ENCODE measurements at regions not wholly inside any gene's neighbourhood (a gene's known extent, or its start where the extent isn't known, plus 50 kb on each side); places are given as distances from the start of the nearest gene placed in this dataset.

GRCh38 chr10:123515661-123516060, 150.5 kb upstream of the GPR26 start:
- FAIRE-seq (no peak), ATAC-seq (no peak), DNase-seq (ENCODE audit: low read depth in 1 of 2, low spot score in 1 of 2) (no peak)
- CTCF ChIA-PET: interaction anchor here (1.4 to 1.6 kb wide), 2 partner anchors 10 to 473 kb away, joined by 3 to 4 read pairs; no protein-coding TSS in a partner anchor
- Histone ChIP-seq H3K9me3 (no peaks in the 10 kb centered on the region), H3K4me2 (no peak overlapping the region), H3K27ac (no peak overlapping the region), H3K4me1 (no peaks in the 10 kb centered on the region), H3K4me3 (no peak overlapping the region)
- WGBS (ENCODE audit: missing lambda C conversion rate): 70% methylated on average over 6 of the region's 6 CpGs
- POLR2A ChIA-PET: no interaction called here
- TF ChIP-seq CBX2 (IDR thresholded peaks at IDR 0.05; ENCODE audit: borderline replicate concordance, low read depth) (no peak), NPAS2 (CRISPR knock-in tag; IDR thresholded peaks at IDR 0.05; ENCODE audit: borderline replicate concordance) (no peak), CEBPB (IDR thresholded peaks at IDR 0.05) (no peak), ZNF302 (CRISPR knock-in tag; IDR thresholded peaks at IDR 0.05) (no peak), JUN (IDR thresholded peaks at IDR 0.05) (no peak), RARB (CRISPR knock-in tag; IDR thresholded peaks at IDR 0.05) (no peak), EHF (CRISPR knock-in tag; IDR thresholded peaks at IDR 0.05) (no peak), ZFP36 (IDR thresholded peaks at IDR 0.05; ENCODE audit: borderline replicate concordance, partially characterized antibody) (no peak), EHMT2 (IDR thresholded peaks at IDR 0.05; ENCODE audit: low read depth) (no peak)
- TF ChIP-seq, protein P1, sequence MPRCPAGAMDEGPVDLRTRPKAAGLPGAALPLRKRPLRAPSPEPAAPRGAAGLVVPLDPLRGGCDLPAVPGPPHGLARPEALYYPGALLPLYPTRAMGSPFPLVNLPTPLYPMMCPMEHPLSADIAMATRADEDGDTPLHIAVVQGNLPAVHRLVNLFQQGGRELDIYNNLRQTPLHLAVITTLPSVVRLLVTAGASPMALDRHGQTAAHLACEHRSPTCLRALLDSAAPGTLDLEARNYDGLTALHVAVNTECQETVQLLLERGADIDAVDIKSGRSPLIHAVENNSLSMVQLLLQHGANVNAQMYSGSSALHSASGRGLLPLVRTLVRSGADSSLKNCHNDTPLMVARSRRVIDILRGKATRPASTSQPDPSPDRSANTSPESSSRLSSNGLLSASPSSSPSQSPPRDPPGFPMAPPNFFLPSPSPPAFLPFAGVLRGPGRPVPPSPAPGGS (IDR thresholded peaks at IDR 0.05): no peak
- TF ChIP-seq, protein P2, sequence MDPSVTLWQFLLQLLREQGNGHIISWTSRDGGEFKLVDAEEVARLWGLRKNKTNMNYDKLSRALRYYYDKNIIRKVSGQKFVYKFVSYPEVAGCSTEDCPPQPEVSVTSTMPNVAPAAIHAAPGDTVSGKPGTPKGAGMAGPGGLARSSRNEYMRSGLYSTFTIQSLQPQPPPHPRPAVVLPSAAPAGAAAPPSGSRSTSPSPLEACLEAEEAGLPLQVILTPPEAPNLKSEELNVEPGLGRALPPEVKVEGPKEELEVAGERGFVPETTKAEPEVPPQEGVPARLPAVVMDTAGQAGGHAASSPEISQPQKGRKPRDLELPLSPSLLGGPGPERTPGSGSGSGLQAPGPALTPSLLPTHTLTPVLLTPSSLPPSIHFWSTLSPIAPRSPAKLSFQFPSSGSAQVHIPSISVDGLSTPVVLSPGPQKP (IDR thresholded peaks at IDR 0.05; ENCODE audit: low read depth, low read length): no peak
- TF ChIP-seq, protein P3, sequence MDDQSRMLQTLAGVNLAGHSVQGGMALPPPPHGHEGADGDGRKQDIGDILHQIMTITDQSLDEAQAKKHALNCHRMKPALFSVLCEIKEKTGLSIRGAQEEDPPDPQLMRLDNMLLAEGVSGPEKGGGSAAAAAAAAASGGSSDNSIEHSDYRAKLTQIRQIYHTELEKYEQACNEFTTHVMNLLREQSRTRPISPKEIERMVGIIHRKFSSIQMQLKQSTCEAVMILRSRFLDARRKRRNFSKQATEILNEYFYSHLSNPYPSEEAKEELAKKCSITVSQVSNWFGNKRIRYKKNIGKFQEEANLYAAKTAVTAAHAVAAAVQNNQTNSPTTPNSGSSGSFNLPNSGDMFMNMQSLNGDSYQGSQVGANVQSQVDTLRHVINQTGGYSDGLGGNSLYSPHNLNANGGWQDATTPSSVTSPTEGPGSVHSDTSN (IDR thresholded peaks at IDR 0.05): no peak

GRCh38 chr10:123516291-123516690, 149.9 kb upstream of the GPR26 start:
- no peak for DNase-seq (ENCODE audit: low read depth in 1 of 2, low spot score in 1 of 2)
- TF ChIP-seq MAZ (IDR thresholded peaks at IDR 0.05; ENCODE audit: borderline replicate concordance, low read depth, low read length) (no peak), RNF2 (IDR thresholded peaks at IDR 0.05; ENCODE audit: borderline replicate concordance, low read depth) (no peak), ZSCAN20 (CRISPR knock-in tag; IDR thresholded peaks at IDR 0.05) (no peak), ZC3H11A (IDR thresholded peaks at IDR 0.05) (no peak), GATA3 (IDR thresholded peaks at IDR 0.05; ENCODE audit: borderline replicate concordance) (no peak), HOXB13 (CRISPR knock-in tag; IDR thresholded peaks at IDR 0.05; ENCODE audit: low read depth) (no peak), TFCP2L1 (CRISPR knock-in tag; IDR thresholded peaks at IDR 0.05) (no peak), HDAC2 (IDR thresholded peaks at IDR 0.05) (no peak), FOSB (CRISPR knock-in tag; IDR thresholded peaks at IDR 0.05) (no peak), CBX8 (IDR thresholded peaks at IDR 0.05) (no peak), MYC (IDR thresholded peaks at IDR 0.05; ENCODE audit: borderline replicate concordance, low read length) (no peak), NR3C1 (IDR thresholded peaks at IDR 0.05) (no peak), E2F6 (IDR thresholded peaks at IDR 0.05; ENCODE audit: borderline replicate concordance, low read depth) (no peak), RFX5 (IDR thresholded peaks at IDR 0.05) (no peak), POLR2AphosphoS2 (conservative IDR thresholded peaks at IDR 0.05; ENCODE audit: low read length) (no peak), FOXS1 (CRISPR knock-in tag; IDR thresholded peaks at IDR 0.05) (no peak), EHMT2 (IDR thresholded peaks at IDR 0.05; ENCODE audit: low read depth) (no peak)
- TF ChIP-seq, protein P4, sequence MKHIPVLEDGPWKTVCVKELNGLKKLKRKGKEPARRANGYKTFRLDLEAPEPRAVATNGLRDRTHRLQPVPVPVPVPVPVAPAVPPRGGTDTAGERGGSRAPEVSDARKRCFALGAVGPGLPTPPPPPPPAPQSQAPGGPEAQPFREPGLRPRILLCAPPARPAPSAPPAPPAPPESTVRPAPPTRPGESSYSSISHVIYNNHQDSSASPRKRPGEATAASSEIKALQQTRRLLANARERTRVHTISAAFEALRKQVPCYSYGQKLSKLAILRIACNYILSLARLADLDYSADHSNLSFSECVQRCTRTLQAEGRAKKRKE (CRISPR knock-in tag; IDR thresholded peaks at IDR 0.05; ENCODE audit: low read depth): no peak
- TF ChIP-seq, protein P5, sequence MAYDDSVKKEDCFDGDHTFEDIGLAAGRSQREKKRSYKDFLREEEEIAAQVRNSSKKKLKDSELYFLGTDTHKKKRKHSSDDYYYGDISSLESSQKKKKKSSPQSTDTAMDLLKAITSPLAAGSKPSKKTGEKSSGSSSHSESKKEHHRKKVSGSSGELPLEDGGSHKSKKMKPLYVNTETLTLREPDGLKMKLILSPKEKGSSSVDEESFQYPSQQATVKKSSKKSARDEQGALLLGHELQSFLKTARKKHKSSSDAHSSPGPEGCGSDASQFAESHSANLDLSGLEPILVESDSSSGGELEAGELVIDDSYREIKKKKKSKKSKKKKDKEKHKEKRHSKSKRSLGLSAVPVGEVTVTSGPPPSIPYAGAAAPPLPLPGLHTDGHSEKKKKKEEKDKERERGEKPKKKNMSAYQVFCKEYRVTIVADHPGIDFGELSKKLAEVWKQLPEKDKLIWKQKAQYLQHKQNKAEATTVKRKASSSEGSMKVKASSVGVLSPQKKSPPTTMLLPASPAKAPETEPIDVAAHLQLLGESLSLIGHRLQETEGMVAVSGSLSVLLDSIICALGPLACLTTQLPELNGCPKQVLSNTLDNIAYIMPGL (CRISPR knock-in tag; IDR thresholded peaks at IDR 0.05; ENCODE audit: borderline replicate concordance): no peak
- CTCF ChIA-PET: interaction anchor here (0.8 to 1.6 kb wide), 3 partner anchors 10 to 473 kb away, joined by 3 to 4 read pairs (median 3); no protein-coding TSS in a partner anchor
- POLR2A ChIA-PET: no interaction called here
- Histone ChIP-seq H3K4me1 (no peaks in the 10 kb centered on the region), H3K4me3 (no peak overlapping the region), H3K4me2 (no peak overlapping the region), H3K9me3 (no peaks in the 10 kb centered on the region), H3K27ac (no peak overlapping the region)
- FAIRE-seq: no peak
- no peak for ATAC-seq
- WGBS (ENCODE audit: missing lambda C conversion rate): 0% methylated on average over 1 of the region's 1 CpG
